HG02571 (cell line): ENCODE measurements at regions not wholly inside any gene's neighbourhood (a gene's known extent, or its start where the extent isn't known, plus 50 kb on each side); places are given as distances from the start of the nearest gene placed in this dataset.

Experiments used
- ATAC-seq: cut with Tn5 transposase; IDR thresholded peaks from one replicate; pipeline ENCODE4 v1.9.1; 2021; ENCODE audit warnings: mild to moderate bottlenecking, moderate library complexity; ENCODE audit not compliant: unreplicated experiment

- ATAC-seq: no peak
These were observed 165.2 kb upstream of the STT3B start for GRCh38 chr3:31367518-31367917.

GRCh38 chr3:31369637-31370379 is 162.9 kb upstream of the STT3B start:
- ATAC-seq: no peak

- ATAC-seq: no peak
These were observed 162.4 kb upstream of the STT3B start for GRCh38 chr3:31370380-31370666.

GRCh38 chr3:31370681-31371080 is 162.0 kb upstream of the STT3B start:
- no peak for ATAC-seq

- no peak for ATAC-seq
These were observed 161.1 kb upstream of the STT3B start for GRCh38 chr3:31371484-31372177.

- no peak for ATAC-seq
These were observed 159.0 kb upstream of the STT3B start for GRCh38 chr3:31373681-31374080.

GRCh38 chr3:31377045-31377642 is 155.6 kb upstream of the STT3B start:
- ATAC-seq: no peak

- no peak for ATAC-seq
These were observed 154.5 kb upstream of the STT3B start for GRCh38 chr3:31378231-31378630.

GRCh38 chr3:31379598-31379997 is 153.1 kb upstream of the STT3B start:
- no peak for ATAC-seq

GRCh38 chr3:31382856-31383255 is 149.9 kb upstream of the STT3B start:
- ATAC-seq: no peak

GRCh38 chr3:31384117-31384516 is 148.6 kb upstream of the STT3B start:
- ATAC-seq: no peak

- ATAC-seq: no peak
These were observed 142.8 kb upstream of the STT3B start for GRCh38 chr3:31389939-31390338.

GRCh38 chr3:31390466-31390865 is 142.3 kb upstream of the STT3B start:
- no peak for ATAC-seq

GRCh38 chr3:31391150-31391549 is 141.6 kb upstream of the STT3B start:
- ATAC-seq: no peak

GRCh38 chr3:31392568-31392967 is 140.2 kb upstream of the STT3B start:
- no peak for ATAC-seq

- no peak for ATAC-seq
These were observed 133.5 kb upstream of the STT3B start for GRCh38 chr3:31399271-31399670.

- ATAC-seq: no peak
These were observed 130.6 kb upstream of the STT3B start for GRCh38 chr3:31402117-31402516.

GRCh38 chr3:31403197-31403596 is 129.5 kb upstream of the STT3B start:
- no peak for ATAC-seq

- no peak for ATAC-seq
These were observed 127.9 kb upstream of the STT3B start for GRCh38 chr3:31404871-31405270.

GRCh38 chr3:31405515-31405914 is 127.2 kb upstream of the STT3B start:
- no peak for ATAC-seq

- ATAC-seq: no peak
These were observed 125.8 kb upstream of the STT3B start for GRCh38 chr3:31406896-31407295.

GRCh38 chr3:31407665-31408064 is 125.1 kb upstream of the STT3B start:
- no peak for ATAC-seq
